HEK293 (cell line): ENCODE measurements at regions not wholly inside any gene's neighbourhood (a gene's known extent, or its start where the extent isn't known, plus 50 kb on each side); places are given as distances from the start of the nearest gene placed in this dataset.
A peak's percentile ranks its signal among the peaks of the same experiment; 100 is the strongest.

Source experiments
- CTCF ChIA-PET: fragments of 350-600 bp; formaldehyde crosslinking; extraction: SDS; loops from one replicate; lab custom pipeline; 2021; ENCODE audit warnings: antibody characterized with exemption; lab: Yijun Ruan, JAX
- POLR2A ChIA-PET: fragments of 300-600 bp; formaldehyde crosslinking; extraction: SDS; loops from one replicate; lab custom pipeline; 2020; ENCODE audit warnings: antibody characterized with exemption, inconsistent platforms; lab: Yijun Ruan, JAX
- H3K27ac ChIP-seq: fragments of 200-500 bp; sonication (Bioruptor generic); 2 replicates; pipeline ENCODE4 v1.5.1; 2014; ENCODE audit warnings: low read depth, low read length, control low read depth, inconsistent platforms; ENCODE audit errors: extremely low read depth
- H3K36me3 ChIP-seq, 2 experiments: fragments of 200-500 bp in 1 of 2; sonication (Bioruptor generic) in 1 of 2; 1 replicate in 1 of 2; 2 replicates in 1 of 2; pipeline ENCODE4 v1.5.1; 2014 to 2017; ENCODE audit warnings: inconsistent platforms in 2 of 2, low read length in 2 of 2; ENCODE audit not compliant: control insufficient read depth in 2 of 2, insufficient read depth in 1 of 2
- H3K4me1 ChIP-seq: fragments of 200-500 bp; sonication (Bioruptor generic); 2 replicates; pipeline ENCODE4 v1.5.1; 2014; ENCODE audit warnings: mild to moderate bottlenecking, low read length, inconsistent platforms; ENCODE audit not compliant: control insufficient read depth, insufficient read depth
- H3K4me3 ChIP-seq: 2 replicates; pipeline ENCODE4 v1.5.1; 2011; ENCODE audit warnings: low read depth, mild to moderate bottlenecking, control low read depth, low read length, moderate library complexity
- H3K9me3 ChIP-seq: fragments of 200-500 bp; sonication (Bioruptor generic); 2 replicates; pipeline ENCODE4 v1.5.1; 2014; ENCODE audit warnings: low read depth, low read length, inconsistent platforms; ENCODE audit not compliant: control insufficient read depth, insufficient read depth
- FEZF1 ChIP-seq: fragments of 450-650 bp; formaldehyde crosslinking; IDR thresholded peaks from 2 replicates; pipeline ENCODE4 v1.5.1; 2016; ENCODE audit warnings: missing biosample characterization, missing genetic modification characterization
- HOXC10 ChIP-seq: sonication (generic); formaldehyde crosslinking; IDR thresholded peaks from 2 replicates; pipeline ENCODE4 v1.8.1; 2023; ENCODE audit warnings: mild to moderate bottlenecking, missing genetic modification reagents
- REPIN1 ChIP-seq: fragments of 450-650 bp; formaldehyde crosslinking; IDR thresholded peaks from 2 replicates; pipeline ENCODE4 v1.5.1; 2017; ENCODE audit warnings: missing biosample characterization, missing genetic modification characterization, low read depth
- SETDB1 ChIP-seq: IDR thresholded peaks from one replicate; pipeline ENCODE4 v1.6.1; 2017; ENCODE audit warnings: mild to moderate bottlenecking, low read length, moderate library complexity, mixed read lengths; ENCODE audit not compliant: insufficient read length
- TRIM28 ChIP-seq: IDR thresholded peaks from 2 replicates; pipeline ENCODE4 v1.6.1; 2011; ENCODE audit warnings: low read length, control low read depth, borderline replicate concordance
- ZBTB20 ChIP-seq: fragments of 450-650 bp; formaldehyde crosslinking; IDR thresholded peaks from 2 replicates; pipeline ENCODE4 v1.5.1; 2016; ENCODE audit warnings: missing biosample characterization, missing genetic modification characterization
- ZBTB44 ChIP-seq: fragments of 450-650 bp; IDR thresholded peaks from 2 replicates; pipeline ENCODE4 v1.5.1; 2018; ENCODE audit warnings: missing biosample characterization, mild to moderate bottlenecking, missing genetic modification characterization
- ZBTB8A ChIP-seq: fragments of 450-650 bp; formaldehyde crosslinking; IDR thresholded peaks from 2 replicates; pipeline ENCODE4 v1.5.1; 2016; ENCODE audit warnings: missing biosample characterization, missing genetic modification characterization
- ZNF132 ChIP-seq: fragments of 450-650 bp; formaldehyde crosslinking; IDR thresholded peaks from 2 replicates; pipeline ENCODE4 v1.5.1; 2017; ENCODE audit warnings: missing biosample characterization, missing genetic modification characterization, borderline replicate concordance
- ZNF140 ChIP-seq: fragments of 450-650 bp; formaldehyde crosslinking; IDR thresholded peaks from 2 replicates; pipeline ENCODE4 v1.5.1; 2016; ENCODE audit warnings: missing biosample characterization, missing genetic modification characterization
- ZNF148 ChIP-seq: fragments of 450-650 bp; formaldehyde crosslinking; IDR thresholded peaks from 2 replicates; pipeline ENCODE4 v1.5.0; 2017; ENCODE audit warnings: missing biosample characterization, missing genetic modification characterization, borderline replicate concordance
- ZNF311 ChIP-seq: fragments of 450-650 bp; formaldehyde crosslinking; IDR thresholded peaks from 2 replicates; pipeline ENCODE4 v1.5.1; 2017; ENCODE audit warnings: missing biosample characterization, missing genetic modification characterization, borderline replicate concordance
- ZNF324 ChIP-seq: fragments of 450-650 bp; formaldehyde crosslinking; IDR thresholded peaks from 2 replicates; pipeline ENCODE4 v1.5.1; 2016; ENCODE audit warnings: missing biosample characterization, missing genetic modification characterization
- ZNF335 ChIP-seq: fragments of 450-650 bp; formaldehyde crosslinking; conservative IDR thresholded peaks from 2 replicates; pipeline ENCODE4 v1.5.1; 2016; ENCODE audit warnings: missing biosample characterization, missing genetic modification characterization
- ZNF521 ChIP-seq: fragments of 450-650 bp; formaldehyde crosslinking; IDR thresholded peaks from 2 replicates; pipeline ENCODE4 v1.5.1; 2017; ENCODE audit warnings: missing biosample characterization, mild to moderate bottlenecking, missing genetic modification characterization
- ZNF571 ChIP-seq: fragments of 450-650 bp; formaldehyde crosslinking; IDR thresholded peaks from 2 replicates; pipeline ENCODE4 v1.5.0; 2017; ENCODE audit warnings: missing biosample characterization, missing genetic modification characterization
- ZNF623 ChIP-seq: fragments of 450-650 bp; formaldehyde crosslinking; IDR thresholded peaks from 2 replicates; pipeline ENCODE4 v1.5.1; 2016; ENCODE audit warnings: missing biosample characterization, missing genetic modification characterization
- ZNF626 ChIP-seq: fragments of 450-650 bp; sonication (Bioruptor Pico); formaldehyde crosslinking; IDR thresholded peaks from 2 replicates; pipeline ENCODE4 v1.5.1; 2018; ENCODE audit warnings: missing biosample characterization, missing genetic modification characterization, inconsistent platforms

- Histone ChIP-seq H3K4me3 (no peak overlapping the region), H3K36me3 (no peaks in the 10 kb centered on the region), H3K9me3 (no peaks in the 10 kb centered on the region), H3K27ac (no peak overlapping the region), H3K4me1 (0 out of 2 replicates have a peak, but pooled peaks cover 2% of the 10 kb centered on the region)
- ChIA-PET POLR2A (no interaction called here), CTCF (interaction anchor here (0.6 to 1.7 kb wide), 8 partner anchors 15 to 1084 kb away, joined by 3 to 9 read pairs (median 3); no protein-coding TSS in a partner anchor)
- TF ChIP-seq FEZF1 (no peak), ZNF324 (tag by site-specific recombination) (no peak), ZNF311 (no peak), ZBTB44 (no peak), ZNF140 (no peak), ZNF132 (tag by site-specific recombination) (no peak), ZBTB20 (no peak), ZNF626 (tag by site-specific recombination) (no peak), ZNF623 (tag by site-specific recombination) (no peak), HOXC10 (CRISPR knock-in tag) (no peak), ZBTB8A (tag by site-specific recombination) (no peak), REPIN1 (tag by site-specific recombination) (no peak), ZNF521 (tag by site-specific recombination) (no peak), ZNF335 (tag by site-specific recombination) (no peak)
These were observed 167.5 kb downstream of the TLE1 start for GRCh38 chr9:81521892-81522291.

- TF ChIP-seq SETDB1 (peak; percentile 43), ZNF571 (tag by site-specific recombination) (no peak)
- no peaks in the 10 kb centered on the region for H3K9me3 ChIP-seq
- ChIA-PET CTCF (interaction anchor here (0.6 to 0.7 kb wide), 2 partner anchors 22 to 364 kb away, joined by 3 to 4 read pairs; no protein-coding TSS in a partner anchor), POLR2A (interaction anchor here (0.6 kb wide), 1 partner anchor 351 kb away, joined by 3 read pairs; no protein-coding TSS in a partner anchor)
- no peaks in the 10 kb centered on the region for H3K36me3 ChIP-seq
- H3K4me3 ChIP-seq: no peak overlapping the region
- no peak overlapping the region for H3K27ac ChIP-seq
- 0 out of 2 replicates have a peak, but pooled peaks cover 2% of the 10 kb centered on the region for H3K4me1 ChIP-seq
These were observed 169.4 kb downstream of the TLE1 start for GRCh38 chr9:81519816-81520495.

- TF ChIP-seq ZNF148: no peak
- 0 out of 2 replicates have a peak, but pooled peaks have one; percentile 55 for TF ChIP-seq TRIM28
These were observed 171.4 kb downstream of the TLE1 start for GRCh38 chr9:81517954-81518353.

More at GRCh38 chr9:81517954-81518353, 171.4 kb downstream of the TLE1 start:
- no peaks in the 10 kb centered on the region for H3K9me3 ChIP-seq
- CTCF ChIA-PET: no interaction called here
- no peak overlapping the region for H3K4me3 ChIP-seq
- no peak overlapping the region for H3K27ac ChIP-seq
- POLR2A ChIA-PET: no interaction called here
- no peaks in the 10 kb centered on the region for H3K36me3 ChIP-seq
- H3K4me1 ChIP-seq: 0 out of 2 replicates have a peak, but pooled peaks cover 2% of the 10 kb centered on the region
